Nephron progenitor cell (in vitro differentiated cells): ENCODE measurements at regions not wholly inside any gene's neighbourhood (a gene's known extent, or its start where the extent isn't known, plus 50 kb on each side); places are given as distances from the start of the nearest gene placed in this dataset.

Source experiments
- DNase-seq: peaks from one replicate; pipeline ENCODE4 v3.0.0; 2021
- H3K27ac Mint-ChIP-seq: 2 replicates; pipeline ENCODE4 v1.8.0; 2021; ENCODE audit warnings: mild to moderate bottlenecking, moderate library complexity, mixed read lengths
- H3K27me3 Mint-ChIP-seq: 2 replicates; pipeline ENCODE4 v1.8.0; 2021; ENCODE audit warnings: mild to moderate bottlenecking, low read depth, mixed read lengths; ENCODE audit not compliant: poor library complexity
- H3K36me3 Mint-ChIP-seq: 2 replicates; pipeline ENCODE4 v1.8.0; 2021; ENCODE audit warnings: low read depth, mixed read lengths
- H3K4me1 Mint-ChIP-seq: 2 replicates; pipeline ENCODE4 v1.8.0; 2021; ENCODE audit warnings: mixed read lengths
- H3K4me3 Mint-ChIP-seq: 2 replicates; pipeline ENCODE4 v1.8.0; 2021; ENCODE audit warnings: mild to moderate bottlenecking, moderate library complexity, mixed read lengths
- H3K9me3 Mint-ChIP-seq: 2 replicates; pipeline ENCODE4 v1.8.0; 2021; ENCODE audit warnings: mild to moderate bottlenecking, moderate library complexity, mixed read lengths
- CTCF ChIP-seq: fragments of 200-600 bp; sonication (generic); IDR thresholded peaks from 2 replicates; pipeline ENCODE4 v1.5.0; 2021; ENCODE audit warnings: antibody characterized with exemption

- no peak for DNase-seq
- H3K4me1 Mint-ChIP-seq = no peaks in the 10 kb centered on the region
- H3K27me3 Mint-ChIP-seq = no peaks in the 10 kb centered on the region
- no peak overlapping the region for H3K27ac Mint-ChIP-seq
- H3K9me3 Mint-ChIP-seq = peaks cover 11% of the 10 kb centered on the region
- H3K36me3 Mint-ChIP-seq = no peaks in the 10 kb centered on the region
- no peak overlapping the region for H3K4me3 Mint-ChIP-seq
- no peak for TF ChIP-seq CTCF
These were observed 400.6 kb downstream of the VPS13C start for GRCh38 chr15:61659566-61660190.

- Mint-ChIP-seq H3K4me1 (peaks cover 17% of the 10 kb centered on the region), H3K36me3 (no peaks in the 10 kb centered on the region)
- TF ChIP-seq CTCF = no peak
These were observed 402.8 kb downstream of the VPS13C start for GRCh38 chr15:61657461-61657860.

GRCh38 chr15:61656391-61656790 lies 403.9 kb downstream of the VPS13C start:
- Mint-ChIP-seq H3K27ac (no peak overlapping the region), H3K4me1 (peaks cover 18% of the 10 kb centered on the region), H3K27me3 (no peaks in the 10 kb centered on the region), H3K36me3 (no peaks in the 10 kb centered on the region), H3K9me3 (peaks cover 11% of the 10 kb centered on the region), H3K4me3 (no peak overlapping the region)
- no peak for TF ChIP-seq CTCF
- DNase-seq = no peak

More at GRCh38 chr15:61657461-61657860, 402.8 kb downstream of the VPS13C start:
- Mint-ChIP-seq H3K27me3 (no peaks in the 10 kb centered on the region), H3K9me3 (peaks cover 11% of the 10 kb centered on the region), H3K4me3 (no peak overlapping the region), H3K27ac (no peak overlapping the region)
- no peak for DNase-seq

GRCh38 chr15:61655881-61656280 lies 404.4 kb downstream of the VPS13C start:
- Mint-ChIP-seq H3K36me3 (no peaks in the 10 kb centered on the region), H3K4me1 (peaks cover 18% of the 10 kb centered on the region), H3K27me3 (no peaks in the 10 kb centered on the region), H3K9me3 (peaks cover 11% of the 10 kb centered on the region), H3K4me3 (no peak overlapping the region), H3K27ac (no peak overlapping the region)
- no peak for DNase-seq
- no peak for TF ChIP-seq CTCF

- no peak for DNase-seq
- Mint-ChIP-seq H3K9me3 (peaks cover 11% of the 10 kb centered on the region), H3K27me3 (no peaks in the 10 kb centered on the region), H3K36me3 (no peaks in the 10 kb centered on the region), H3K4me3 (no peak overlapping the region), H3K27ac (no peak overlapping the region), H3K4me1 (peaks cover 18% of the 10 kb centered on the region)
- TF ChIP-seq CTCF = no peak
These were observed 405.3 kb downstream of the VPS13C start for GRCh38 chr15:61654918-61655317.
